ENCODE measurements at regions not wholly inside any gene's neighbourhood (a gene's known extent, or its start where the extent isn't known, plus 50 kb on each side); places are given as distances from the start of the nearest gene placed in this dataset.

DNA sequence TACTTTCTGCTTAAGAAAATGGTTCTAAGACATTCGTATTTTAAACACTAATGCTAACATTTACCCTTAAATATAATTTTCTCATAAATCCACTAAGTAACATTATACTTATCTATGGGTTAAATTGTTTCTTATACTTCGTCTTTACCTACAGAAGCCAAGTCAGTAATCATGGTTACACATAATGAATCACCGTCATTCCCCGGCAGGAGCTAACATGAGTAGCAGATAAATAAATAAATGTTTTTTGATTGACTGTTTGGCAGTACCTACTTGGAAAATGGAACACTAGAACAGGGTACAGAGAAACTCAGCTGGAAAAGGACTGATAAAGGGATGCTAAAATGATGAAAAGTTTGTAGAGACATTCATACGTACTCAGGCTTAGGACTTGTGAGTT, 430.4 kb downstream of the ACTRT1 start:
- TF ChIP-seq ZNF843 (tag by site-specific recombination; IDR thresholded peaks at IDR 0.05): no peak
- TF ChIP-seq, protein P1, sequence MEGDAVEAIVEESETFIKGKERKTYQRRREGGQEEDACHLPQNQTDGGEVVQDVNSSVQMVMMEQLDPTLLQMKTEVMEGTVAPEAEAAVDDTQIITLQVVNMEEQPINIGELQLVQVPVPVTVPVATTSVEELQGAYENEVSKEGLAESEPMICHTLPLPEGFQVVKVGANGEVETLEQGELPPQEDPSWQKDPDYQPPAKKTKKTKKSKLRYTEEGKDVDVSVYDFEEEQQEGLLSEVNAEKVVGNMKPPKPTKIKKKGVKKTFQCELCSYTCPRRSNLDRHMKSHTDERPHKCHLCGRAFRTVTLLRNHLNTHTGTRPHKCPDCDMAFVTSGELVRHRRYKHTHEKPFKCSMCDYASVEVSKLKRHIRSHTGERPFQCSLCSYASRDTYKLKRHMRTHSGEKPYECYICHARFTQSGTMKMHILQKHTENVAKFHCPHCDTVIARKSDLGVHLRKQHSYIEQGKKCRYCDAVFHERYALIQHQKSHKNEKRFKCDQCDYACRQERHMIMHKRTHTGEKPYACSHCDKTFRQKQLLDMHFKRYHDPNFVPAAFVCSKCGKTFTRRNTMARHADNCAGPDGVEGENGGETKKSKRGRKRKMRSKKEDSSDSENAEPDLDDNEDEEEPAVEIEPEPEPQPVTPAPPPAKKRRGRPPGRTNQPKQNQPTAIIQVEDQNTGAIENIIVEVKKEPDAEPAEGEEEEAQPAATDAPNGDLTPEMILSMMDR (tag by site-specific recombination; IDR thresholded peaks at IDR 0.05): no peak
- TF ChIP-seq ZNF354C (tag by site-specific recombination; IDR thresholded peaks at IDR 0.05; ENCODE audit: borderline replicate concordance, low read depth): no peak
- no peak for TF ChIP-seq ZFP37 (tag by site-specific recombination; IDR thresholded peaks at IDR 0.05)
- no peak for TF ChIP-seq SALL2 (tag by site-specific recombination; IDR thresholded peaks at IDR 0.05; ENCODE audit: borderline replicate concordance)
